Activated T-cell treated with anti-CD3 and anti-CD28 coated beads for 1 hour (primary cell): ENCODE measurements at regions not wholly inside any gene's neighbourhood (a gene's known extent, or its start where the extent isn't known, plus 50 kb on each side); places are given as distances from the start of the nearest gene placed in this dataset.

ENCODE experiments used
- DNase-seq: peaks from one replicate; pipeline ENCODE4 v3.0.0-alpha.2; 2020; ENCODE audit warnings: low read depth

- DNase-seq: no peak
Measured at GRCh38 chr21:16363518-16363917, 633.7 kb downstream of the USP25 start.

- DNase-seq: no peak
Measured at GRCh38 chr21:16366207-16366606, 636.4 kb downstream of the USP25 start.

GRCh38 chr21:16367079-16367478 lies 637.3 kb downstream of the USP25 start:
- no peak for DNase-seq

DNA sequence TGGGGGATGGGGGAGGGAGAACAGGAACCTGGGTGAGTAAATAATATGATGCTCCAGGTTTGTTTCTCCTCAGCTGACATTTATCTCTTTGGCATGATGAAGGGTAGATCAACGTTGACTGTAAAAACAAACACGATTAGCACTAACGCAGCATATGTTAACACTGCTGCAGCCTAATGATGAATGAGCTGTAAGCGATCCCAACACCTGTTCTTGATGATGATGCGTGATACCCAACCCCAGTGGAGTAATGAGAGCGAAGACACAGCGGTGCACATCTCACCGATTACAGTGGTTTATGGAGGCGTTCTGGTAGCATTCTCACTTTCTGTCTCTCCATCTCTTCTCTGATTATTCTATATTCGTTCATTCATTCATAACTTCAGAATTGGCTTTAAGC lies 640.4 kb downstream of the USP25 start:
- DNase-seq: no peak

GRCh38 chr21:16372586-16372985 lies 642.8 kb downstream of the USP25 start:
- DNase-seq: no peak

DNA sequence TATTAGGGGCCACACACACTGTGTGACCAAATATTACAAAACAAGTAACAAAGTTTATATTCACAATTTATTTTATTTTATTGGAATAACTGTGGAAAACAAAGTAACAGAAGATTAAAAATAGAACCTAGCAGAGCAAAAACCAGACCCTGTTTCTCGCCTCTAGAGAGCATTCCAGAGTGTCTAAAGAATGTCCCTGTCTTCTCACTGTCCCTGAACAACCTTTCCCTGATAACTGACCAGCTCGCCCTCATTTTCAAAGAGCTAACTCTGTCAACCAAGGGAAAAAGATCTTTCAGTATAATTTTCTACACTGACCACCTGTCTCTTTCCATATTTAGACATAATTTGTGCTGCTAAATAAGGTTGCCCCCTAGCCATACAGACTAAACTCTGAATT lies 646.9 kb downstream of the USP25 start:
- no peak for DNase-seq

- no peak for DNase-seq
Measured at GRCh38 chr21:16377120-16377658, 647.4 kb downstream of the USP25 start.

GRCh38 chr21:16377857-16378256 lies 648.1 kb downstream of the USP25 start:
- no peak for DNase-seq

GRCh38 chr21:16378525-16378924 lies 648.7 kb downstream of the USP25 start:
- no peak for DNase-seq

DNA sequence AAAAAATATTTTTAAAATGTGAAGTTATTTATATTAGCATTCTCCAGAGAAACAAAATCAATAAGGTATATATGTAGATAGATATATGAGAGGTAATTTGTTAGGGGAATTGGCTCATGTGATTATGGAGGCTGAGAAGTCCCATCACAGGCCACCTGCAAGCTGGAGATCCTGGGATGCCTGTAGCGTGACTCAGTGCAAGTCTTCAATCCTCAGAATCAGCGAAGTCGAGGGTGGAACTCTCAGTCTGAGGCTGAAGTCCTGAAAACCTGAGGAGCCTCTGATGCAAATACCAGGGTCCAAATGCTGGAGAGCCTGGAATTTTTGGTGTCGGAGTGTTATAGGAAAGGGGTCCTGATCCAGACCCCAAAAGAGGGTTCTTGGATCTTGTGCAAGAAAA lies 658.5 kb downstream of the USP25 start:
- no peak for DNase-seq

GRCh38 chr21:16388911-16389560 lies 659.3 kb downstream of the USP25 start:
- no peak for DNase-seq

DNA sequence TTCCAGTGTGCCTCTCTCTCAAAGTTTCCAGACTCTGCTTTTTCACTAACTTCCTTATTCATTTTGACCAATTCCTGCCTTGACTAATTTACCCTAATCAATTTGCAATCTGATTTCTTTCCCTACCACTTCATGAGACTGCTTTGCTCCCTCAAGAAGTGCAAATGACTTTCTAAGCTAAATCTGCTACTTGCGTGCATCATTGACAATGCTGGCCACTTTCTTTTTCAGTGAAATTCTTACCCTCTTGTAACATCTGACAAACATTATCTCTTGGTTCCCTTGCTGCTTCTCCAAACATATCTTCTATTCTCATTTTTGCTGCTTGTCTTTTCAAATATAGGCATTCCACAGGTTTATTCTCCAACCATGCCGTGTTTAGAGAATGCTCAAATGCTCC lies 659.9 kb downstream of the USP25 start:
- DNase-seq: no peak

GRCh38 chr21:16395285-16395684 lies 665.5 kb downstream of the USP25 start:
- no peak for DNase-seq

DNA sequence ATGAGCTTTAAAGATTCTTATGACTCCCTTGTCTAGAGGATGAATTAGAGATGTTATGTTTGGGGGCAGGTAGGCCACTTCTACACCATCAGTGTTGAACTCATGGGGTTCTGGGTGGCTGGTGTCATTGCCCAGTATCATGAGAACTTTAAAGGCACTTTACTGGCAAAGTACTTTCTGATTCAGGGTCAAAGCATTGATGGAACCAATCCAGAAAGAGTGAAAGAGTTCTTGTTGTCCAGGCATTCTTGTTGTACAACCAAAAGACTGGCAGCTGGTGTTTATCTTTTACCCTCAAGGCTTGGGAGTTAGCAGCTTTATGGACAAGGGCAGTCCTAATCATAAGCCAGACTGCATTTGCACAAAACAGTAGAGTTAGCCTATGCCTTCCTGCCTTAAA lies 673.0 kb downstream of the USP25 start:
- no peak for DNase-seq

DNA sequence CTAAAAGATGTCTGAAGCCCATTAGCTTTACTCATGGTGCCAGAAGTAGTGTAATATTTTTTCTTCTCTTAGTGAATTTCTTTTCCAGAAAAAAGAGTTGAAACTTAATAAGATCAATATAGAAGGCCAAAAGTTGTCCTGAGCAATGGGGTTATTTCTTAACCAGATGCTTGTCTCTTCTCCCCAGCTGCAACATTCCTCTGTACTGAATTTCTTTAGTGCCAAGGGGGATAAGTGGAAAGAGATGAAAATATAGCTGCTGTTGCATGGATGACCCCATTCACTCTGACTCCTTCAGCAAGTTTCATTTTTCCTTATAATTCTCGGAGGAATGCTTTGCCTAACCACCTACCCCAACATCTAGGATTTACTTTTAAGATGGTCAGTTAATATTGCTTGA lies 675.0 kb downstream of the USP25 start:
- no peak for DNase-seq

DNA sequence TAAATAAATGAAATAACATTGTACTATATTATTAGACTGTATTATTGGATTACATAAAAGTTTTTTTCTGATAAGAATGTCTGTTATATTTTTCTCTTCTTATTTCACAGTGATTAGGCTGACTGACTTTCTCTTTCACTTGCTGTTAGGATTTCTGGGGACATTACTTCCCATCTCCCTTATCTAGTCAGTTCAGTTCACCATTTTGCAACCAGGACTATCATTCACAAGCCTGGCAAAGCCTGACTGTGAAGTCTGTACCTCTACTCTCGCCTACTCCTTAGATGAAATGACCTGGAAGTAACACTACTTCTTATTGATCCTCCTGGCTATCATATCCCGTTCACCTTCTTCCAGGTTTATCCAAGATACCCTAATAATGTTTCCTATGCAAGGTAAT lies 676.6 kb downstream of the USP25 start:
- DNase-seq: no peak

- DNase-seq: no peak
Measured at GRCh38 chr21:16407403-16408240, 677.8 kb downstream of the USP25 start.

- DNase-seq: no peak
Measured at GRCh38 chr21:16408280-16408679, 678.5 kb downstream of the USP25 start.

GRCh38 chr21:16409352-16409751 lies 679.6 kb downstream of the USP25 start:
- no peak for DNase-seq

DNA sequence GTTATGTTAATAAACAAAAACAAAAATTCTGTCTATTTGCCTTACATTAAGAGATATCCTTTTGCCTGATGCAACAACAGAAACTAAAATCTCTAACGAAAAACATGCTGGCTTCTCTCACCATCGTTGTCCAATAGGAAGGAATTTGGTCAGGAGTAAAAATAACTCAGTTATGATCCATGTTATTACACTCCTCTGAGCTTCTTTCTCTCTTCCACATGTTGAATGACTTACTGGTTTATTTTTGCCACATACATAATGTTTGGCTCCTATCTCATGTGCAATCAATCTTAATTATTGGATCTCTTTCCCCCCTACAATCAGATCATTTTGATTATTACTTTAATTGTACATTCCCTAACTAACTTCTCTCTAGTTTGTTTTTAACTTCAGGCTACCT lies 688.4 kb downstream of the USP25 start:
- DNase-seq: no peak

GRCh38 chr21:16418642-16419041 lies 688.9 kb downstream of the USP25 start:
- DNase-seq: no peak

DNA sequence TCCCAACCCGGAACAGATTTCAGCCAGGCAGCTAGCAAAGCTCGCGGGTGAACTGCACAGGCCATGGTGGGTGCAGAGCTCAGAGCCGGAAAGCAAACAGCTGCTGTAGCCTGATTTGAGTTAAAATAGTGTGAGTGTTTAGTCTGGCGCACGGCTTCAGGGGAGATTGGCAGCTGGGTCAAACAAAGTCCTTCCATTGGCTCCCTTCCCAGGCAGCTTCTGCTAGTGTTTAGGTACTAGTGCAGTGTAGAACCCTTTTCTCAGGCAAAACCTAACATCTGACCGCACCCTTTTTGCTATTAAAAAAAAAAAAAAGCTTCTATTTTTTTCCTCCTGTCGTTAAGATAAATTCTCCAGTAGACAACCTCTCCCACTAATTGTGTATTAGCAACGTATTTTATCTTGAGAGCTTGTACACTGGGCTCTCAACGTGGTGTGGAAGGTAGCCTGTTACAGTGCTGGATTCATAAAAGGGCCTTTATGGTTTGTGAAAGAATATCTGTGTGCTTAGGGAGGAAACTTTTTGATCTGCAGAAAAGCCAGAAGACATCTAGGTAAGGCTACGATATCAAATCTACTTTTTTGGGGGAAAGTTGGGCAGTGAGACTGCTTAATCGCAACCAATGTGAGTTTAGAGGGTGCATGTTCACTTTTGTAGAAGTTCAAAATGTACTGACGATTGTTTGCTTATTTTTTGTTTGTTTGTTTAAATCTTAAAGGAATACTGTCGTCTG lies 689.6 kb downstream of the USP25 start:
- DNase-seq: no peak
